ENCODE measurements at regions not wholly inside any gene's neighbourhood (a gene's known extent, or its start where the extent isn't known, plus 50 kb on each side); places are given as distances from the start of the nearest gene placed in this dataset.
A peak's percentile ranks its signal among the peaks of the same experiment; 100 is the strongest.

DNA sequence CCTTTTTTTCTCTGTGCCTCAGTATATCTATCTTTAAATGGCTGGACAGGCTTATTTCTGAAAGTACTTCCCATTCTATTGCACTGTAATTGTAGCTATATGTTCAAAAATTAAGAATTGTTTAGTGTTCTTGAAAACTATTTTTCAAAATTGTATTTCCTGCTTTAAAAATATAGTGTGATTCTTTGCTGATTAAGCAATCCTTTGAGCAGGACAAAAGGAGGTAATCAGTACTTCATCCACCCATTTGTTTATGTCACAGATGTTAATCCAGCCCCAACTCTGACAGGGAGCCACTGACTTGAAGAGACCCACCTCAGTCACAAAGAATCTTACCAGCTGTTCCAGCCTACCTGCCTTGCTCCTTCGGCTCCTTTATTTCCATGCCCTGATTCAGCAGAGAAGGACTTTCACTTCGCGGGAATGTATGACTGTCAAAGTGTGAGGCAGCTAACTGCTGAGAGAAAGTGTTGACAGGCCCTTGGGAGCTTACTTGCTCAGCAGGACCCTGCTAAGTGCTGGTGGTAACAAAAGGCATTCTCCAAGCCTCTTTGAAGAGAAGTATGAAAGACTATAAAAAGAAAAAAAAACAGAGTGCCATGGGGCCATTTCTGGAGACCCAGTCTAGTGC, 393.3 kb upstream of the CYRIA start:
- DNase-seq (ENCODE audit: low read depth): no peak
- in situ Hi-C loops (cut with HindIII; ENCODE audit: low sequenced_read_pairs): no loop called here
- TF ChIP-seq CTCF (IDR thresholded peaks at IDR 0.05; ENCODE audit: low read depth, low read length, missing control alignments): no peak
- H3K4me3 ChIP-seq (ENCODE audit: low read depth, low read length): no peak overlapping the region

DNA sequence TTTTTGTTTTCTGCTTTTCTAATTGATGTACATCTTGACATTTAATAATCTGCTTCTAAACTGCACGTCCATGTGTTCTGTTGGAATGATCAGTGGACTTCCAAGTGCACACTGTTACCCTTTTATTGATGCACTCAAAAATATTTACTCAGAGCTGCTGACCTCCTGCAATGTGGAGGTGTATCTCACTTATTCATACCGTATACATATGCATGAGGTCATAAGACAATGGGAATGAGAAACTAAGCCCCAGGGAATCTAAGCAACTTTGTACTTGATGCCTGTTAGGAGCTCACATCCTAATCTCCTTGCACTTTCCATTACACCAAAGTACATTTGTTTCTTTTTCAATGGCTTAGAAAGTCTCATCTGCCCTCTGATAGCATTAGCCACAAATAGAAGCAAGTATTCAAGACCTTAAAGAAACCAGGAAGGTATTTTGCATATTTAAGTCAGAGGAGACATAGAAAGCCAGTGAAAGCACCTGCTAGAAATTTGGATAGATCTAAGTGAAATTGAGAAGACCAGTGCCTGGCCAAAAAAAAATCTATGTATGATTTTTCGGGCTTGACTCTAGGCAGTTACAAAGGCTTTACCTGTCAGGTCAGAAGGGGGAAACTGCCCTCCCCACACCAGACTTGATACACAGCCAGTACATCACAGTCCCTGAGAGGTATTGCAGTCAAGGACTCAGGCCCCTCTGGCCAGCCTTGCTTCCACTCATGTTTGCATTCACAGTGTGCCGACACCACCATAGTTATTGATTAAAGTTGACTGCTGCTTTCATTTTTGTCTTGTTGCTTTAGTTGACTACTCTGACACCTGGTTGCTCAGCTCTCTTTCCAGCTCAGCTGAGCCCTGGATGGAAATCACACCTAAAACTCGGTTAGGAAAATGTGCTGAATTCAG, 391.7 kb upstream of the CYRIA start:
- in situ Hi-C loops (cut with HindIII; ENCODE audit: low sequenced_read_pairs): no loop called here
- no peak overlapping the region for H3K4me3 ChIP-seq (ENCODE audit: low read depth, low read length)
- no peak for TF ChIP-seq CTCF (IDR thresholded peaks at IDR 0.05; ENCODE audit: low read depth, low read length, missing control alignments)
- no peak for DNase-seq (ENCODE audit: low read depth)

DNA sequence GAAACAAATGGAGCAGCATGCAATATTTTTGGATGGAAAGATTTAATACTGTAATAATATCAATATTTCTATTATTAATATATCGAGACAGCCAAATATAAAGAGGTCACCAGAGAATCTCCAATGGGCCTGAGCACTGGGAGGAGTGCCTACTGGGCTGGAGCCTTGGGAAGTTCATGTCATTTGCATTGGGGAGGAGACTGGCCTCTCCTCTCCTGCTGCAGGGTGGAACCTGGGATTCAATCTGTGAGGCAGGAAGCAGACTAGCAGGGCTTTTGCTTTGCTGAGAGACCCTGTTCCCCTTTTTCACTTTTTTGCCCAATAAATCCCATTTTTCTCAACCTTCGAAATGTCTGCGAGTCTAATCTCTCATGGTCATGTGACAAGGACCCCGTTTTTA, 390.6 kb upstream of the CYRIA start:
- in situ Hi-C loops (cut with HindIII; ENCODE audit: low sequenced_read_pairs): no loop called here

GRCh38 chr2:17052001-17052400, 386.4 kb upstream of the CYRIA start:
- in situ Hi-C loops (cut with HindIII; ENCODE audit: low sequenced_read_pairs): no loop called here
- TF ChIP-seq CTCF (IDR thresholded peaks at IDR 0.05; ENCODE audit: low read depth, low read length, missing control alignments): no peak
- DNase-seq (ENCODE audit: low read depth): no peak
- H3K4me3 ChIP-seq (ENCODE audit: low read depth, low read length): no peak overlapping the region

More for the DNA sequence above, 390.6 kb upstream of the CYRIA start:
- no peak overlapping the region for H3K4me3 ChIP-seq (ENCODE audit: low read depth, low read length)
- DNase-seq (ENCODE audit: low read depth): no peak
- no peak for TF ChIP-seq CTCF (IDR thresholded peaks at IDR 0.05; ENCODE audit: low read depth, low read length, missing control alignments)

DNA sequence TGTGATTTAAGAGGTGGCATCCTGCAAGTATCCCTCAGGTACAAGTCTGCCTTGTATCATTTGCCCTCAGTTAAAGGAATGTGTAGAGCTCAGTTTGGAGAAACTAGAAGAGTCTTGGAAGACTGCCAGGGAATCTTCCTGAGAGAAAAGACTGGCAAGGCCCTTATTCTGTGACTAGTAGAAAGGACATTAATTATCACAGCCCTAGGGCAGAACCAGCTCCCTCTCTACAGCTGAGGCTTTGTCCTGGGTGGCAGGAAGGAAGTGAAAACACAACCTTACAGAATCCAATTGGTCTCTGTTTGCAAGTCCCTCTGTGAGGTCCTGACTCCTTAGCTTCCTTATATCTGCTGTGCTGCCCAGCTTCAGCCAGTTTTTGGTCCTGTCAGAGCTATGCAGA, 385.9 kb upstream of the CYRIA start:
- no peak for TF ChIP-seq CTCF (IDR thresholded peaks at IDR 0.05; ENCODE audit: low read depth, low read length, missing control alignments)
- DNase-seq (ENCODE audit: low read depth): no peak
- no peak overlapping the region for H3K4me3 ChIP-seq (ENCODE audit: low read depth, low read length)
- in situ Hi-C loops (cut with HindIII; ENCODE audit: low sequenced_read_pairs): no loop called here

- peak; percentile 5 for DNase-seq (ENCODE audit: low read depth)
- in situ Hi-C loops (cut with HindIII; ENCODE audit: low sequenced_read_pairs): no loop called here
- TF ChIP-seq CTCF (IDR thresholded peaks at IDR 0.05; ENCODE audit: low read depth, low read length, missing control alignments): no peak
- H3K4me3 ChIP-seq (ENCODE audit: low read depth, low read length): no peak overlapping the region
These were observed 377.5 kb upstream of the CYRIA start for GRCh38 chr2:17043173-17043572.
